ENCODE measurements at regions not wholly inside any gene's neighbourhood (a gene's known extent, or its start where the extent isn't known, plus 50 kb on each side); places are given as distances from the start of the nearest gene placed in this dataset.
A peak's percentile ranks its signal among the peaks of the same experiment; 100 is the strongest.

GRCh38 chr6:41424370-41425058 lies 89.1 kb downstream of the NCR2 start:
- TF ChIP-seq CTCF (IDR thresholded peaks at IDR 0.05; ENCODE audit: low read length) (peak; percentile 83), EZH2 (IDR thresholded peaks at IDR 0.05; ENCODE audit: borderline replicate concordance, low read length) (no peak)

All from OCI-LY1 (cell line).